Hepatocyte (in vitro differentiated cells): ENCODE measurements at regions not wholly inside any gene's neighbourhood (a gene's known extent, or its start where the extent isn't known, plus 50 kb on each side); places are given as distances from the start of the nearest gene placed in this dataset.

Experiments
- DNase-seq: peaks from one replicate; pipeline ENCODE4 v3.0.0-alpha.2; 2016; ENCODE audit warnings: low spot score
- H2AFZ ChIP-seq: fragments of 200-600 bp; sonication (generic); 2 replicates; pipeline ENCODE4 v1.6.0; 2016; ENCODE audit warnings: antibody characterized with exemption, mild to moderate bottlenecking
- H3K27ac ChIP-seq: fragments of 200-600 bp; sonication (generic); 2 replicates; pipeline ENCODE4 v1.5.1; 2016; ENCODE audit warnings: mild to moderate bottlenecking
- H3K27me3 ChIP-seq: fragments of 200-600 bp; sonication (generic); 2 replicates; pipeline ENCODE4 v1.6.1; 2016
- H3K36me3 ChIP-seq: fragments of 200-600 bp; sonication (generic); replicated peaks from 2 replicates; pipeline ENCODE4 v1.5.1; 2016; ENCODE audit warnings: low read depth; ENCODE audit not compliant: insufficient read depth
- H3K4me1 ChIP-seq: fragments of 200-600 bp; sonication (generic); 2 replicates; pipeline ENCODE4 v1.5.1; 2016; ENCODE audit warnings: mild to moderate bottlenecking, moderate library complexity; ENCODE audit not compliant: insufficient read depth
- H3K4me2 ChIP-seq: fragments of 200-600 bp; sonication (generic); 2 replicates; pipeline ENCODE4 v1.6.0; 2016
- H3K4me3 ChIP-seq: fragments of 200-600 bp; sonication (generic); 2 replicates; pipeline ENCODE4 v1.5.1; 2016; ENCODE audit warnings: mild to moderate bottlenecking
- H3K79me2 ChIP-seq: fragments of 200-600 bp; sonication (generic); 2 replicates; pipeline ENCODE4 v1.6.0; 2017; ENCODE audit warnings: mild to moderate bottlenecking
- H3K9me2 ChIP-seq: fragments of 200-600 bp; sonication (generic); replicated peaks from 2 replicates; pipeline ENCODE4 v1.6.0; 2017; ENCODE audit warnings: mild to moderate bottlenecking; ENCODE audit not compliant: insufficient read depth
- H3K9me3 ChIP-seq: fragments of 200-600 bp; sonication (generic); 2 replicates; pipeline ENCODE4 v1.5.1; 2016; ENCODE audit warnings: low read depth, mild to moderate bottlenecking
- H4K20me1 ChIP-seq: fragments of 200-600 bp; sonication (generic); 2 replicates; pipeline ENCODE4 v1.6.0; 2016; ENCODE audit warnings: mild to moderate bottlenecking; ENCODE audit not compliant: insufficient read depth, poor library complexity, severe bottlenecking
- EZH2 ChIP-seq: fragments of 200-600 bp; sonication (generic); IDR thresholded peaks from 2 replicates; pipeline ENCODE4 v1.6.1; 2016; ENCODE audit warnings: antibody characterized with exemption, mild to moderate bottlenecking, borderline replicate concordance
- EZH2phosphoT487 ChIP-seq: fragments of 200-600 bp; sonication (generic); IDR thresholded peaks from one replicate; pipeline ENCODE4 v1.6.1; 2018; ENCODE audit warnings: antibody characterized with exemption, mild to moderate bottlenecking, low read depth, moderate library complexity; ENCODE audit not compliant: unreplicated experiment, severe bottlenecking
- WGBS: methylation state at CpG from one replicate; pipeline ENCODE4 v1.1.6; 2016; ENCODE audit warnings: low lambda C conversion rate; ENCODE audit errors: missing lambda C conversion rate; 5-methylcytosine and 5-hydroxymethylcytosine counted together
- TF ChIP-seq, protein P1 (sequence below): fragments of 200-600 bp; sonication (generic); IDR thresholded peaks from 2 replicates; pipeline ENCODE4 v1.5.1; 2016; ENCODE audit warnings: antibody characterized with exemption, mild to moderate bottlenecking; ENCODE audit not compliant: poor library complexity

GRCh38 chr6:113508249-113508648, 348.9 kb upstream of the MARCKS start:
- Histone ChIP-seq H3K4me3 (no peak overlapping the region), H3K9me3 (no peaks in the 10 kb centered on the region), H3K27me3 (no peaks in the 10 kb centered on the region), H2AFZ (no peak overlapping the region), H3K9me2 (no peaks in the 10 kb centered on the region), H3K36me3 (no peaks in the 10 kb centered on the region), H3K4me1 (no peaks in the 10 kb centered on the region), H3K27ac (no peak overlapping the region), H4K20me1 (no peaks in the 10 kb centered on the region), H3K79me2 (no peaks in the 10 kb centered on the region), H3K4me2 (no peak overlapping the region)
- 89% methylated on average over 3 of the region's 3 CpGs for WGBS
- DNase-seq: no peak
- TF ChIP-seq EZH2 (no peak), EZH2phosphoT487 (no peak)
- TF ChIP-seq, protein P1, sequence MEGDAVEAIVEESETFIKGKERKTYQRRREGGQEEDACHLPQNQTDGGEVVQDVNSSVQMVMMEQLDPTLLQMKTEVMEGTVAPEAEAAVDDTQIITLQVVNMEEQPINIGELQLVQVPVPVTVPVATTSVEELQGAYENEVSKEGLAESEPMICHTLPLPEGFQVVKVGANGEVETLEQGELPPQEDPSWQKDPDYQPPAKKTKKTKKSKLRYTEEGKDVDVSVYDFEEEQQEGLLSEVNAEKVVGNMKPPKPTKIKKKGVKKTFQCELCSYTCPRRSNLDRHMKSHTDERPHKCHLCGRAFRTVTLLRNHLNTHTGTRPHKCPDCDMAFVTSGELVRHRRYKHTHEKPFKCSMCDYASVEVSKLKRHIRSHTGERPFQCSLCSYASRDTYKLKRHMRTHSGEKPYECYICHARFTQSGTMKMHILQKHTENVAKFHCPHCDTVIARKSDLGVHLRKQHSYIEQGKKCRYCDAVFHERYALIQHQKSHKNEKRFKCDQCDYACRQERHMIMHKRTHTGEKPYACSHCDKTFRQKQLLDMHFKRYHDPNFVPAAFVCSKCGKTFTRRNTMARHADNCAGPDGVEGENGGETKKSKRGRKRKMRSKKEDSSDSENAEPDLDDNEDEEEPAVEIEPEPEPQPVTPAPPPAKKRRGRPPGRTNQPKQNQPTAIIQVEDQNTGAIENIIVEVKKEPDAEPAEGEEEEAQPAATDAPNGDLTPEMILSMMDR: no peak

GRCh38 chr6:113511100-113511499, 346.0 kb upstream of the MARCKS start:
- no peaks in the 10 kb centered on the region for H3K4me1 ChIP-seq
- H3K36me3 ChIP-seq: no peaks in the 10 kb centered on the region
- H3K4me3 ChIP-seq: no peak overlapping the region
- H4K20me1 ChIP-seq: no peaks in the 10 kb centered on the region
- no peak for DNase-seq
- 94% methylated on average over 2 of the region's 2 CpGs for WGBS
- H3K27ac ChIP-seq: no peak overlapping the region
- no peaks in the 10 kb centered on the region for H3K79me2 ChIP-seq
- no peaks in the 10 kb centered on the region for H3K9me3 ChIP-seq
- no peak overlapping the region for H2AFZ ChIP-seq
- H3K9me2 ChIP-seq: no peaks in the 10 kb centered on the region
- no peaks in the 10 kb centered on the region for H3K27me3 ChIP-seq
- no peak for TF ChIP-seq EZH2
- H3K4me2 ChIP-seq: no peak overlapping the region

DNA sequence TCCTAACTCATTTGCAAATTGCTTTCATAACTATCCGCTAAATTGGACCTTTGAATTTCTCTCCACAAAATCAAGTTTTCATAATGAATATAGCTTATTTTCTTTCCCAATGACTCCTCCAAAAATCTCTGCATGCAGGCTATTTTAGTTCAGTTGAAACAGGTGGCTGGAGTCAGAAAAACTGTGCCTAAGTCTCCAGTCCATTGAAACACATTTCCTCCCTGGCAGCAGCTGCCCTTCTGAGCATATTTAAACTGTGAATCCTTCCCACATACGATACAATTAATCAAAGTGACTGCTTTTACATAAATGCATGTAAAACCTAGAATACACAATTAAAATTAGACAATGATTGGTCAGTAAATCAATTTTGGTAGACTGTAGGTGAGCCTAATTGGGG, 344.6 kb upstream of the MARCKS start:
- H3K9me3 ChIP-seq: no peaks in the 10 kb centered on the region
- no peaks in the 10 kb centered on the region for H3K4me1 ChIP-seq
- DNase-seq: no peak
- H3K27ac ChIP-seq: no peak overlapping the region
- whole genome bisulfite sequencing: 93% methylated on average over 2 of the region's 2 CpGs
- H3K9me2 ChIP-seq: no peaks in the 10 kb centered on the region
- no peak overlapping the region for H3K4me3 ChIP-seq
- no peak overlapping the region for H3K4me2 ChIP-seq
- no peaks in the 10 kb centered on the region for H4K20me1 ChIP-seq
- H3K79me2 ChIP-seq: no peaks in the 10 kb centered on the region
- TF ChIP-seq, protein P1: no peak
- TF ChIP-seq EZH2 (no peak), EZH2phosphoT487 (no peak)
- H3K27me3 ChIP-seq: no peaks in the 10 kb centered on the region
- H2AFZ ChIP-seq: no peak overlapping the region
- no peaks in the 10 kb centered on the region for H3K36me3 ChIP-seq

- 99% methylated on average over 4 of the region's 4 CpGs for WGBS
- Histone ChIP-seq H3K9me3 (no peaks in the 10 kb centered on the region), H2AFZ (no peak overlapping the region), H4K20me1 (no peaks in the 10 kb centered on the region), H3K27ac (no peak overlapping the region), H3K9me2 (no peaks in the 10 kb centered on the region), H3K4me1 (no peaks in the 10 kb centered on the region), H3K4me2 (no peak overlapping the region), H3K4me3 (no peak overlapping the region), H3K36me3 (no peaks in the 10 kb centered on the region), H3K27me3 (no peaks in the 10 kb centered on the region), H3K79me2 (no peaks in the 10 kb centered on the region)
- no peak for TF ChIP-seq EZH2phosphoT487
- no peak for TF ChIP-seq EZH2
- TF ChIP-seq, protein P1: no peak
- DNase-seq: no peak
Measured at GRCh38 chr6:113513086-113513485, 344.1 kb upstream of the MARCKS start.
